Pancreas (tissue), 10 donors: ENCODE measurements at regions not wholly inside any gene's neighbourhood (a gene's known extent, or its start where the extent isn't known, plus 50 kb on each side); places are given as distances from the start of the nearest gene placed in this dataset.
A peak's percentile ranks its signal among the peaks of the same experiment; 100 is the strongest.

ENCODE experiments used
- ATAC-seq, 4 donors: fragments of 200-7000 bp; cut with Tn5 transposase; one replicate each; pipeline versions ENCODE4 v1.8.0 to v1.9.1; 2020; ENCODE audit warnings: mild to moderate bottlenecking in 4 of 4, moderate library complexity in 4 of 4
- DNase-seq, 6 donors: peaks; one replicate each; pipeline ENCODE4 v3.0.0-alpha.2; 2020
- FAIRE-seq: peaks from 2 replicates; lab custom pipeline; 2012; peaks lifted over from hg19 to GRCh38; lab: Jason Lieb, UNC
- H3K27ac ChIP-seq, 4 donors: fragments of 200-600 bp; sonication (generic); 1 replicate in 3 of 4; 2 replicates in 1 of 4; pipeline versions ENCODE4 v1.5.0 to v1.8.0; 2020
- H3K27me3 ChIP-seq, 4 donors: fragments of 200-600 bp; one replicate each; pipeline ENCODE4 v1.8.0; 2021
- H3K36me3 ChIP-seq, 3 donors: fragments of 200-600 bp; sonication (generic) in 1 of 3; one replicate each; pipeline versions ENCODE4 v1.5.0 to v1.8.0; 2020 to 2021
- H3K4me1 ChIP-seq, 3 donors: fragments of 200-600 bp; one replicate each; pipeline ENCODE4 v1.8.0; 2021
- H3K4me3 ChIP-seq, 4 donors: fragments of 200-600 bp; sonication (generic) in 2 of 4; one replicate each; pipeline versions ENCODE4 v1.5.0 to v1.8.0; 2020 to 2021
- H3K9me3 ChIP-seq, 4 donors: fragments of 200-600 bp; one replicate each; pipeline ENCODE4 v1.8.0; 2021
- CTCF ChIP-seq, 4 donors: fragments of 200-600 bp; sonication (generic) in 3 of 4; IDR thresholded peaks; one replicate each; pipeline versions ENCODE4 v1.5.0 to v1.8.0; 2021; ENCODE audit warnings: antibody characterized with exemption in 4 of 4
- WGBS, 2 donors: extraction: QIAGEN DNeasy Blood & Tissue Kit; methylation state at CpG; one replicate each; pipeline ENCODE4 v1.1.7; 2013; 5-methylcytosine and 5-hydroxymethylcytosine counted together
- intact Hi-C, 3 donors: fragments of 100-400 bp; cut with DNase I; formaldehyde crosslinking; loops; one replicate each; pipeline versions ENCODE4 v1.11.1 to v1.14.2; 2022
- donor health status: healthy with polysubstance abuse.
- donor health status: DM: no; HTN: no; CAD: no; lungs with moderate emphysema.
- donor health status: DM: no; HTN: no; CAD: no.
- donor health status: control.
- donor health status: control.
- donor health status: Bipolar disorder and iron deficiency.
- donor health status: DM: yes; HTN: yes; CAD: no.
- donor health status: DM: no; HTN: no; CAD: no.
- donor health status: DM: no; HTN: no; CAD: no.
- donor health status: DM: yes; HTN: yes; CAD: no.

DNA sequence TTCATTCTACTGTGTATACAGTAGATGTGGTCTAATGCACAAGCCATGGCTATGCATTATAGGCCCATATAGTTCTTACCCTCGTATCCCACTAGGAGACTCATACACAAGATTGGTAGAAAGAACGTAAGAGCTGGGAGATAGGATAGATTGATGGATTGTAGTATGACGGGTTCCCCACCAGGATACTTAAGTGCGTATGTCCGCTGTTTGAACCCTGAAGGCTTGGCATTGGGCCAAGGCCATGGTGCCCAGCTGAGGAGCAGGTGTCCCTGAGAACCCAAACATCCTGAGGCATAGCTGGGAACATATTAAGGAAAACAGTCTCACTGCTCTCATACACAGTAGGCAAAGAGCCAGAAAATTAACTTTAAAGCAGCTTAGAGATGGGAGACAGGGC is 617.5 kb upstream of the KLF12 start:
- H3K4me3 ChIP-seq: no peak overlapping the region
- ATAC-seq (no peak), FAIRE-seq (no peak), DNase-seq (peak in 1 of 6 donors; percentile 23)
- intact Hi-C loops: no loop called here
- no peak for TF ChIP-seq CTCF (IDR thresholded peaks at IDR 0.05)
- H3K9me3 ChIP-seq: no peaks in the 10 kb centered on the region
- H3K27me3 ChIP-seq: no peaks in the 10 kb centered on the region
- H3K27ac ChIP-seq: no peak overlapping the region
- H3K36me3 ChIP-seq: no peaks in the 10 kb centered on the region
- WGBS, 2 donors: 61 to 63% methylated on average over 5 of the region's 5 CpGs
- H3K4me1 ChIP-seq: no peaks in the 10 kb centered on the region

DNA sequence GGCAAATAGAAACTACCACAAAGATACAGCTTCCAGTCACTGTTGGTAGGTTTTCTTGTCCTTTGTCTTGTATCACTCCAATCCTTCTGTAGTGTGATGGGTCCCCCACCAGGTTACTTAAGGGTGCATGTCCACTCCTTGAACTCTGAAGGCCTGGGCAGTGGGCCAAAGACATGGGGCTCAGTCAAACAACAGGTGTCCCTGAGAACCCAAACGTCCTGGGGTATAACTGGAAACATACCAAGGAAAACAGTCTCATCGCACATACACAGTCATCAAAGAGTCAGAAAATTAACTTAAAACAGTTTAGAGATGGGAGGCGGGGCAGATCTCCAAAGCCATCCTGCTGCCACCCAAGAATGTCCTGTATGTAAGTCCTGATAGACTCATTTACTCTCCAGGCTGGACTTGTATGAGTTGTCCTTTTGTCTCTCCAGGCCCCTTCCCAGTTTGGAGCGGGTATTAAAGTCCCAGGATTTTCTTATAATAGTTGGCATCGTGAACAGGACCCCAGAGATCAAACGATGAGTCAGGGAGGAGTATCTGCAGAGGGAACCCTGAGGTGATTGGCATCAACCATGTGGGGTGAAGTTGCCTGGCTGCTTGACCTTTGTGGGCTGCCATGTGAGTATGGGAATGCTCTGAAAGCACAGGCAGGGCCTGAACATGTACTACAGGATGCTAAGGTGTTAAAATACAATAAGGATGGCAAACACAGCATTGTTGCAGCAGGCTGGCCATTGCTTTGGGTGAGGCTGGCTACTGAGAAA is 613.2 kb upstream of the KLF12 start:
- intact Hi-C loops: no loop called here
- no peak overlapping the region for H3K27ac ChIP-seq
- DNase-seq (no peak), FAIRE-seq (no peak), ATAC-seq (no peak)
- no peak overlapping the region for H3K4me3 ChIP-seq
- H3K36me3 ChIP-seq: no peaks in the 10 kb centered on the region
- H3K4me1 ChIP-seq: no peaks in the 10 kb centered on the region
- no peak for TF ChIP-seq CTCF (IDR thresholded peaks at IDR 0.05)
- WGBS, 2 donors: 54 to 56% methylated on average over 6 of the region's 6 CpGs
- no peaks in the 10 kb centered on the region for H3K27me3 ChIP-seq
- H3K9me3 ChIP-seq: no peaks in the 10 kb centered on the region

GRCh38 chr13:74743992-74744391 is 609.8 kb upstream of the KLF12 start:
- ATAC-seq (no peak), DNase-seq (no peak), FAIRE-seq (no peak)
- Histone ChIP-seq H3K27me3 (no peaks in the 10 kb centered on the region), H3K4me3 (no peak overlapping the region), H3K36me3 (no peaks in the 10 kb centered on the region), H3K4me1 (no peaks in the 10 kb centered on the region), H3K27ac (no peak overlapping the region), H3K9me3 (no peaks in the 10 kb centered on the region)
- 44 to 50% methylated on average over 3 of the region's 3 CpGs for WGBS, 2 donors
- TF ChIP-seq CTCF (IDR thresholded peaks at IDR 0.05): no peak
- intact Hi-C loops: no loop called here

DNA sequence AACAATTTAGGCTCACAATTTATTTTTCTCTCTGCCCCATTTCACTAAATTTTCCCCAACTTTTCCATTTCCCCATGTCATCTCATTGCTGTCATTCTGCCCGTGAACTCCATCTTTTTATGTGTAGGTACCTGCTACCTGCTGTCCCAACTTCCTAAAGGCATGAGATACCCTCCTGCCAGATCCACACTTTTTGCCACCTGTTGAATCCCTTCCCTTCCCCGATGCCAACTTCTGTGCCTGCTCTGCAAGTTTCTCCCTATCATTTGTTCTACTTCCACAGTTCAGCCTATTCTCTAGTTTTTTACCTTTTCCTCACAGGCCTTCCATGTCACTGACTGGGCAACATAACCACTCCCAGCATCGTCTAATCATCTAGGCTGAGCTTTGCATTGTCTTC is 607.5 kb upstream of the KLF12 start:
- DNase-seq: no peak
- Histone ChIP-seq H3K4me3 (no peak overlapping the region), H3K9me3 (no peaks in the 10 kb centered on the region), H3K27me3 (no peaks in the 10 kb centered on the region), H3K36me3 (no peaks in the 10 kb centered on the region), H3K27ac (no peak overlapping the region), H3K4me1 (no peaks in the 10 kb centered on the region)
- no peak for TF ChIP-seq CTCF (IDR thresholded peaks at IDR 0.05)
- no peak for FAIRE-seq
- no peak for ATAC-seq
- 70 to 84% methylated on average over 3 of the region's 3 CpGs for WGBS, 2 donors
- intact Hi-C loops: no loop called here

DNA sequence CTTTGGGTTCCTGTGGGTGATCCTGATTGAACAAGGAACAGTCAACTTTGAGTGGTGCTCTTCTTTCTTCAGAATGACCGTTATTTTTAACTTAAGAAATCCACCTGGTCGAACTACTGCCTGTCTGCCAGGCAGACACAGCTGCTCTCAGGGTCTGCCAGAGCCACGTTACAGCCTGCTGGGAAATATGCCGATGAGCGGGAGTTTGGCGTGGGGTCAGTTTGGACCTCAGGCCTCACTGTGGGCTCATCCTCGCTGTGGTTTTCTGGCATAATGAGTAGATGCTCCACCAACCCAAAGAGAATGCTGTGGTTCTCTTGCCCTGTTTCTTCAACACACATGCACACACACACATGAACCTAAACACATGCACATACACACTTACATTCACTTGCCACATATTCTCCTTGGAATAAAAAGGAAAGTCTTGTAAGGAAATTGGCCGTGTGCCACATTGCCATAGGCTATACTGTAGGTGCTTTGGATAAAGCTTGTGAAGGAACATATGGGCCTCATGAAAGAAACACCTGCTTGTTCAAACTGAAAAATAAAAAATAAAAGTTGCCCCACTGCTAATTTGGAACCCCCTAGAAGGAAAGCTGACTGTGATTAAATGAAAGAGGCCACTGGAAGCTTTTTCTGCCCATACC is 598.7 kb upstream of the KLF12 start:
- H3K27ac ChIP-seq: no peak overlapping the region
- H3K36me3 ChIP-seq: no peaks in the 10 kb centered on the region
- TF ChIP-seq CTCF (IDR thresholded peaks at IDR 0.05): no peak
- intact Hi-C loops: no loop called here
- H3K9me3 ChIP-seq: no peaks in the 10 kb centered on the region
- H3K27me3 ChIP-seq: no peaks in the 10 kb centered on the region
- H3K4me1 ChIP-seq: no peaks in the 10 kb centered on the region
- ATAC-seq: no peak
- 71 to 75% methylated on average over 8 of the region's 8 CpGs for WGBS, 2 donors
- no peak for FAIRE-seq
- DNase-seq: no peak
- H3K4me3 ChIP-seq: no peak overlapping the region
